ENCODE measurements at regions not wholly inside any gene's neighbourhood (a gene's known extent, or its start where the extent isn't known, plus 50 kb on each side); places are given as distances from the start of the nearest gene placed in this dataset.

- no peak for TF ChIP-seq POLR2A (IDR thresholded peaks at IDR 0.05)
- TF ChIP-seq, protein P1, sequence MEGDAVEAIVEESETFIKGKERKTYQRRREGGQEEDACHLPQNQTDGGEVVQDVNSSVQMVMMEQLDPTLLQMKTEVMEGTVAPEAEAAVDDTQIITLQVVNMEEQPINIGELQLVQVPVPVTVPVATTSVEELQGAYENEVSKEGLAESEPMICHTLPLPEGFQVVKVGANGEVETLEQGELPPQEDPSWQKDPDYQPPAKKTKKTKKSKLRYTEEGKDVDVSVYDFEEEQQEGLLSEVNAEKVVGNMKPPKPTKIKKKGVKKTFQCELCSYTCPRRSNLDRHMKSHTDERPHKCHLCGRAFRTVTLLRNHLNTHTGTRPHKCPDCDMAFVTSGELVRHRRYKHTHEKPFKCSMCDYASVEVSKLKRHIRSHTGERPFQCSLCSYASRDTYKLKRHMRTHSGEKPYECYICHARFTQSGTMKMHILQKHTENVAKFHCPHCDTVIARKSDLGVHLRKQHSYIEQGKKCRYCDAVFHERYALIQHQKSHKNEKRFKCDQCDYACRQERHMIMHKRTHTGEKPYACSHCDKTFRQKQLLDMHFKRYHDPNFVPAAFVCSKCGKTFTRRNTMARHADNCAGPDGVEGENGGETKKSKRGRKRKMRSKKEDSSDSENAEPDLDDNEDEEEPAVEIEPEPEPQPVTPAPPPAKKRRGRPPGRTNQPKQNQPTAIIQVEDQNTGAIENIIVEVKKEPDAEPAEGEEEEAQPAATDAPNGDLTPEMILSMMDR (IDR thresholded peaks at IDR 0.05) = no peak
- Histone ChIP-seq H3K36me3 (no peaks in the 10 kb centered on the region), H3K4me1 (no peaks in the 10 kb centered on the region), H3K4me3 (no peak overlapping the region), H3K27me3 (no peaks in the 10 kb centered on the region), H3K9me3 (no peaks in the 10 kb centered on the region), H3K27ac (no peak overlapping the region)
- DNase-seq = no peak
Observed at GRCh38 chr4:11259837-11260236, 168.9 kb downstream of the HS3ST1 start.

DNA sequence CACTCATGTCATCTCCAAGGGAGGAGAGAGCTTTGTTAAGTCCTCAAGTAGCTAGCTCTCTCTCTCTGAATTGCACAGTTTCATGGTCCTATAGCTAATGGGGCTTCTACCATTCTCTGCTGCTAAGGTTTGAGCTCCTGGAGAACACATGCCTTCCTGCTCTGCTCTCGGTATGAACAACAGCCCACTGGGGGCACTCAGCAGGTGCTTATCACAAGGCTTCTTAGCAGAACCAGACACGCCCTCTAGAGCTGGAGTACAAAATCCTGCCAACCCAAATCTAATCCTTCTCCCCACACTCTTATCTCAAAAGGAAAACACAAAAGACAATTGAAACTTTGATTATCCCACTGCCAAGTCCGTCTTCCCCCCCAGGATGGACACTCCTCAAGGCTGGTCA lies 176.5 kb downstream of the HS3ST1 start:
- no peaks in the 10 kb centered on the region for H3K36me3 ChIP-seq
- no peaks in the 10 kb centered on the region for H3K9me3 ChIP-seq
- TF ChIP-seq, protein P1 (IDR thresholded peaks at IDR 0.05) = no peak
- no peak for TF ChIP-seq POLR2A (IDR thresholded peaks at IDR 0.05)
- no peak for DNase-seq
- H3K27ac ChIP-seq = no peak overlapping the region
- H3K4me1 ChIP-seq = no peaks in the 10 kb centered on the region
- H3K4me3 ChIP-seq = no peak overlapping the region
- H3K27me3 ChIP-seq = no peaks in the 10 kb centered on the region

DNA sequence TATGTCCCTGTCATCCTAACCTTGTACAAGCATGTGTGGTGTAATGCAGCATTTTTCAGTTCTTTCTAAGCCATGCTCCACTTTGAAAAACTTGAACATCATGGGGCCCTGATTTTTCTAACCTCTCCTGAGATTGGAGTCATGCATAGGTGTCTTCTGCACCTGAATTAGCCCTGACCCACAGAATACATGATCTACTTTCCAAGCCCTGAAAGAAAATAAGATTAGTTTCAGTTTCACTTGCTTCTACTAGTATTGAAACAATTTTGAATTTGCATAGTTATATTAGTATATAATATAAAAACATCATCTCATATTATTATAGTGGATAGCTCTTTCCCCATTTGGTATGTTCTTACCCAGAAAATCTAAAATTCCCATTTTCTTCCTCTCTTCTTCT lies 178.2 kb downstream of the HS3ST1 start:
- no peaks in the 10 kb centered on the region for H3K27me3 ChIP-seq
- H3K27ac ChIP-seq = no peak overlapping the region
- no peaks in the 10 kb centered on the region for H3K9me3 ChIP-seq
- no peak for DNase-seq
- no peaks in the 10 kb centered on the region for H3K4me1 ChIP-seq
- H3K4me3 ChIP-seq = no peak overlapping the region
- H3K36me3 ChIP-seq = no peaks in the 10 kb centered on the region
- TF ChIP-seq, protein P1 (IDR thresholded peaks at IDR 0.05) = no peak
- TF ChIP-seq POLR2A (IDR thresholded peaks at IDR 0.05) = no peak

- H3K4me3 ChIP-seq = no peak overlapping the region
Observed at GRCh38 chr4:11232015-11232414, 196.7 kb downstream of the HS3ST1 start.

GRCh38 chr4:11230866-11231265 lies 197.8 kb downstream of the HS3ST1 start:
- TF ChIP-seq POLR2A (IDR thresholded peaks at IDR 0.05) = no peak
- TF ChIP-seq, protein P1 (IDR thresholded peaks at IDR 0.05) = no peak
- H3K27ac ChIP-seq = no peak overlapping the region
- peaks cover 0 to 7% (median 0%) of the 10 kb centered on the region in 4 donors for H3K4me1 ChIP-seq
- no peaks in the 10 kb centered on the region for H3K9me3 ChIP-seq
- no peaks in the 10 kb centered on the region for H3K27me3 ChIP-seq
- DNase-seq = no peak
- no peaks in the 10 kb centered on the region for H3K36me3 ChIP-seq
- H3K4me3 ChIP-seq = no peak overlapping the region

More at GRCh38 chr4:11232015-11232414, 196.7 kb downstream of the HS3ST1 start:
- DNase-seq = no peak
- Histone ChIP-seq H3K27me3 (no peaks in the 10 kb centered on the region), H3K27ac (no peak overlapping the region), H3K36me3 (no peaks in the 10 kb centered on the region), H3K4me1 (peaks cover 0 to 7% (median 0%) of the 10 kb centered on the region in 4 donors), H3K9me3 (no peaks in the 10 kb centered on the region)
- TF ChIP-seq, protein P1 (IDR thresholded peaks at IDR 0.05) = no peak
- TF ChIP-seq POLR2A (IDR thresholded peaks at IDR 0.05) = no peak

DNA sequence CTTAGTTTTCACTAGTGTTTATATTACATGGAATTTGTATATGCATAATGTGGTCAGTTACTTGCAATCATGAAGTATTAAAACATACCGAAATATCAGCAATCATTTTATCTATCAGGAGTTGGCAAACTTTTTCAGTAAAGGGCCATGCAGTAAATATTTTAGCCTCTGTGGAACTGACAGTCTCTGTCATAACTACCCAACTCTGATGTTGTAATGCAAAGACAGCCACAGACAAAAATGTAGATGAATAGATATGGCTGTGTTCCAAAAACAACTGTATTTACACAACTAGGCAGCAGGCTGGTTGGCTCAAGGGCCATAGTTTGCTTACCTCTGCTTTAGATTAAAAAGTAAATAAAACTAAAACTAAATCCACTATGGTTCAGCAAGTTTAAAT lies 200.2 kb downstream of the HS3ST1 start:
- no peak overlapping the region for H3K4me3 ChIP-seq
- no peaks in the 10 kb centered on the region for H3K36me3 ChIP-seq
- no peak for TF ChIP-seq POLR2A (IDR thresholded peaks at IDR 0.05)
- TF ChIP-seq, protein P1 (IDR thresholded peaks at IDR 0.05) = no peak
- no peaks in the 10 kb centered on the region for H3K9me3 ChIP-seq
- no peaks in the 10 kb centered on the region for H3K27me3 ChIP-seq
- H3K27ac ChIP-seq = no peak overlapping the region
- H3K4me1 ChIP-seq = peaks cover 0 to 7% (median 0%) of the 10 kb centered on the region in 4 donors
- DNase-seq = no peak
